ENCODE measurements at regions not wholly inside any gene's neighbourhood (a gene's known extent, or its start where the extent isn't known, plus 50 kb on each side); places are given as distances from the start of the nearest gene placed in this dataset.

GRCh38 chr20:7689151-7689550, 251.1 kb downstream of the HAO1 start:
- no peaks in the 10 kb centered on the region for H3K4me1 ChIP-seq (ENCODE audit: control insufficient read depth, insufficient read depth, low read length)
- no peak overlapping the region for H3K27ac ChIP-seq (ENCODE audit: low read length)
- ATAC-seq (no peak), DNase-seq (no peak)
- Mint-ChIP-seq H3K9me3 (peaks cover 2 to 4% of the 10 kb centered on the region in 2 donors), H3K27ac (no peak overlapping the region), H3K4me3 (no peak overlapping the region), H3K27me3 (ENCODE audit: low read depth in 2 of 2) (no peaks in the 10 kb centered on the region), H3K36me3 (no peaks in the 10 kb centered on the region), H3K4me1 (no peaks in the 10 kb centered on the region)
- TF ChIP-seq, protein P1, sequence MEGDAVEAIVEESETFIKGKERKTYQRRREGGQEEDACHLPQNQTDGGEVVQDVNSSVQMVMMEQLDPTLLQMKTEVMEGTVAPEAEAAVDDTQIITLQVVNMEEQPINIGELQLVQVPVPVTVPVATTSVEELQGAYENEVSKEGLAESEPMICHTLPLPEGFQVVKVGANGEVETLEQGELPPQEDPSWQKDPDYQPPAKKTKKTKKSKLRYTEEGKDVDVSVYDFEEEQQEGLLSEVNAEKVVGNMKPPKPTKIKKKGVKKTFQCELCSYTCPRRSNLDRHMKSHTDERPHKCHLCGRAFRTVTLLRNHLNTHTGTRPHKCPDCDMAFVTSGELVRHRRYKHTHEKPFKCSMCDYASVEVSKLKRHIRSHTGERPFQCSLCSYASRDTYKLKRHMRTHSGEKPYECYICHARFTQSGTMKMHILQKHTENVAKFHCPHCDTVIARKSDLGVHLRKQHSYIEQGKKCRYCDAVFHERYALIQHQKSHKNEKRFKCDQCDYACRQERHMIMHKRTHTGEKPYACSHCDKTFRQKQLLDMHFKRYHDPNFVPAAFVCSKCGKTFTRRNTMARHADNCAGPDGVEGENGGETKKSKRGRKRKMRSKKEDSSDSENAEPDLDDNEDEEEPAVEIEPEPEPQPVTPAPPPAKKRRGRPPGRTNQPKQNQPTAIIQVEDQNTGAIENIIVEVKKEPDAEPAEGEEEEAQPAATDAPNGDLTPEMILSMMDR (IDR thresholded peaks at IDR 0.05), result no peak
- H3K36me3 ChIP-seq (ENCODE audit: control insufficient read depth, insufficient read depth, low read length), result no peaks in the 10 kb centered on the region
- H3K9me3 ChIP-seq (ENCODE audit: control insufficient read depth, insufficient read depth, low read length), result no peaks in the 10 kb centered on the region
- no peaks in the 10 kb centered on the region for H3K27me3 ChIP-seq (ENCODE audit: control insufficient read depth, insufficient read depth, low read length)
- WGBS (ENCODE audit: insufficient coverage), result 97% methylated on average over 3 of the region's 3 CpGs
- H3K4me3 ChIP-seq (ENCODE audit: low read length), result no peak overlapping the region
- intact Hi-C loops (cut with micrococcal nuclease), result no loop called here

GRCh38 chr20:7691647-7692269, 248.5 kb downstream of the HAO1 start:
- TF ChIP-seq, protein P1 (IDR thresholded peaks at IDR 0.05), result no peak
- intact Hi-C loops (cut with micrococcal nuclease), result no loop called here
- no peaks in the 10 kb centered on the region for H3K4me1 ChIP-seq (ENCODE audit: control insufficient read depth, insufficient read depth, low read length)
- WGBS (ENCODE audit: insufficient coverage), result 78% methylated on average over 4 of the region's 4 CpGs
- H3K36me3 ChIP-seq (ENCODE audit: control insufficient read depth, insufficient read depth, low read length), result no peaks in the 10 kb centered on the region
- H3K27ac ChIP-seq (ENCODE audit: low read length), result no peak overlapping the region
- ATAC-seq, result no peak
- H3K36me3 Mint-ChIP-seq, result no peaks in the 10 kb centered on the region
- no peaks in the 10 kb centered on the region for H3K27me3 Mint-ChIP-seq (ENCODE audit: low read depth in 2 of 2)
- H3K27me3 ChIP-seq (ENCODE audit: control insufficient read depth, insufficient read depth, low read length), result no peaks in the 10 kb centered on the region
- H3K4me3 ChIP-seq (ENCODE audit: low read length), result no peak overlapping the region
- H3K4me1 Mint-ChIP-seq, result no peaks in the 10 kb centered on the region
- no peak overlapping the region for H3K4me3 Mint-ChIP-seq
- no peak overlapping the region for H3K27ac Mint-ChIP-seq
- H3K9me3 Mint-ChIP-seq, result peaks cover 3 to 4% of the 10 kb centered on the region in 2 donors
- DNase-seq, result no peak
- H3K9me3 ChIP-seq (ENCODE audit: control insufficient read depth, insufficient read depth, low read length), result no peaks in the 10 kb centered on the region

GRCh38 chr20:7692478-7692877, 247.8 kb downstream of the HAO1 start:
- no peaks in the 10 kb centered on the region for H3K4me1 Mint-ChIP-seq
- H3K27me3 ChIP-seq (ENCODE audit: control insufficient read depth, insufficient read depth, low read length), result no peaks in the 10 kb centered on the region
- H3K36me3 ChIP-seq (ENCODE audit: control insufficient read depth, insufficient read depth, low read length), result no peaks in the 10 kb centered on the region
- H3K27ac ChIP-seq (ENCODE audit: low read length), result no peak overlapping the region
- H3K4me3 Mint-ChIP-seq, result no peak overlapping the region
- no peaks in the 10 kb centered on the region for H3K36me3 Mint-ChIP-seq
- WGBS (ENCODE audit: insufficient coverage), result 56% methylated on average over 1 of the region's 1 CpG
- no peaks in the 10 kb centered on the region for H3K27me3 Mint-ChIP-seq (ENCODE audit: low read depth in 2 of 2)
- H3K4me1 ChIP-seq (ENCODE audit: control insufficient read depth, insufficient read depth, low read length), result no peaks in the 10 kb centered on the region
- H3K4me3 ChIP-seq (ENCODE audit: low read length), result no peak overlapping the region
- ATAC-seq, result no peak
- H3K9me3 ChIP-seq (ENCODE audit: control insufficient read depth, insufficient read depth, low read length), result no peaks in the 10 kb centered on the region
- peaks cover 4 to 5% of the 10 kb centered on the region in 2 donors for H3K9me3 Mint-ChIP-seq
- DNase-seq, result no peak
- TF ChIP-seq, protein P1 (IDR thresholded peaks at IDR 0.05), result no peak
- no peak overlapping the region for H3K27ac Mint-ChIP-seq
- intact Hi-C loops (cut with micrococcal nuclease), result no loop called here

DNA sequence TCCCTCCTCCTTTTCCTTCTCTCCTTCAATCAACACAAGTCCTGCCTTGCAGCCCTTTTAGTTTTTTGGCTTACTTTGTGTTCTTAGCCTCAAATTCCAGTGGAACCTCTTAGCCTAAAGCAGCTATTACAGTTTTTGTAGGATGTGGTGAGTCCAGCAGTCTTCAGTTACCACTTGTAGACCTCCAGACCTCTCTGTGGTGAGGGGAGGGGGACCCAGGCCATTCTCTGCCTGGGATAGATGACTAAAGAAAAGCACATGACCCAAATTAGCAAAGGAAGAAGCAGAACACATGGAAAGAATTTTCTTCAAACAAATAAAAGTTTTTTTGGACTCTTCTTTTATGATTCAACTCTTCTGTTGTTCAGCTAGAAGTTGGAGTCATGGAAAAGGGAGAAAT, 246.5 kb downstream of the HAO1 start:
- TF ChIP-seq, protein P1 (IDR thresholded peaks at IDR 0.05), result no peak

More for the DNA sequence above, 246.5 kb downstream of the HAO1 start:
- Histone ChIP-seq H3K36me3 (ENCODE audit: control insufficient read depth, insufficient read depth, low read length) (no peaks in the 10 kb centered on the region), H3K27ac (ENCODE audit: low read length) (no peak overlapping the region), H3K4me1 (ENCODE audit: control insufficient read depth, insufficient read depth, low read length) (no peaks in the 10 kb centered on the region), H3K9me3 (ENCODE audit: control insufficient read depth, insufficient read depth, low read length) (no peaks in the 10 kb centered on the region), H3K4me3 (ENCODE audit: low read length) (no peak overlapping the region), H3K27me3 (ENCODE audit: control insufficient read depth, insufficient read depth, low read length) (no peaks in the 10 kb centered on the region)
- peaks cover 3 to 4% of the 10 kb centered on the region in 2 donors for H3K9me3 Mint-ChIP-seq
- no peak overlapping the region for H3K27ac Mint-ChIP-seq
- no peak for DNase-seq
- no peak overlapping the region for H3K4me3 Mint-ChIP-seq
- no peaks in the 10 kb centered on the region for H3K27me3 Mint-ChIP-seq (ENCODE audit: low read depth in 2 of 2)
- no peaks in the 10 kb centered on the region for H3K4me1 Mint-ChIP-seq
- ATAC-seq, result no peak
- no peaks in the 10 kb centered on the region for H3K36me3 Mint-ChIP-seq
- intact Hi-C loops (cut with micrococcal nuclease), result no loop called here

Measured in natural killer cell (primary cell).